ENCODE measurements at regions not wholly inside any gene's neighbourhood (a gene's known extent, or its start where the extent isn't known, plus 50 kb on each side); places are given as distances from the start of the nearest gene placed in this dataset.

DNA sequence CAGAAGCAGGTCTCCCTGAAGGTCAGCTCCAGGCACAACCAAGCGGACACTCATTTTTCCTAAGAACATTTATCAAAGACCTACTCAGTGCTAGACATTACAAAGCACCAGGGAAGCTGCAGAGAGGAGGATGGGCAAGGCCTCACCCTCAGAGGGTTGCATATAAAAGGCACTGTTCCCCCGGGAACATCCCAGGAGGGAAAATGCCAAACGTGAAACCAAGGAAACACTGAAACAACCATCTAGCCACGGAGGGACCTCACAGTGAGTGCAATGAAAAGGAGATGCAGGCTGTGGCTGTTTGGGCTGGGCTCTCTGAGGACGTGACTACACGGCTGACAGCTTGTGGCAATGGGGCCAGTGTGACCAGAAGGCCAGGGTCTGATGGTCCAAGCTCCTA is 117.4 kb upstream of the VASH1 start:
- Histone ChIP-seq H3K27me3 (ENCODE audit: insufficient read depth, low read depth) (peaks cover 92% of the 10 kb centered on the region), H4K20me1 (ENCODE audit: insufficient read depth) (no peaks in the 10 kb centered on the region), H3F3A (ENCODE audit: insufficient read depth, low read depth) (no peaks in the 10 kb centered on the region), H3K9me2 (ENCODE audit: insufficient read depth) (no peaks in the 10 kb centered on the region), H3K4me3 (no peak overlapping the region), H3K27ac (no peak overlapping the region), H3K79me2 (ENCODE audit: low read depth) (no peaks in the 10 kb centered on the region), H2AFZ (no peak overlapping the region), H3K4me2 (no peak overlapping the region), H3K4me1 (replicated peaks; ENCODE audit: insufficient read depth) (no peaks in the 10 kb centered on the region), H3K9me3 (ENCODE audit: insufficient read depth, low read depth) (no peaks in the 10 kb centered on the region), H3K36me3 (ENCODE audit: low read depth) (no peaks in the 10 kb centered on the region)
- no peak for DNase-seq
- BruUV-seq (replicated peaks), result no TSS peak
- TF ChIP-seq EZH2 (IDR thresholded peaks at IDR 0.05; ENCODE audit: low read depth), result no peak
- TF ChIP-seq CTCF (conservative IDR thresholded peaks at IDR 0.05), result no peak
- ChIA-PET POLR2A (ENCODE audit: unreplicated experiment) (no interaction called here), CTCF (no interaction called here)
- intact Hi-C loops (cut with micrococcal nuclease; ENCODE audit: unreplicated experiment), result loop anchor here (10.0 kb wide), 5 partner anchors 259 to 1339 kb away; no protein-coding TSS in a partner anchor

DNA sequence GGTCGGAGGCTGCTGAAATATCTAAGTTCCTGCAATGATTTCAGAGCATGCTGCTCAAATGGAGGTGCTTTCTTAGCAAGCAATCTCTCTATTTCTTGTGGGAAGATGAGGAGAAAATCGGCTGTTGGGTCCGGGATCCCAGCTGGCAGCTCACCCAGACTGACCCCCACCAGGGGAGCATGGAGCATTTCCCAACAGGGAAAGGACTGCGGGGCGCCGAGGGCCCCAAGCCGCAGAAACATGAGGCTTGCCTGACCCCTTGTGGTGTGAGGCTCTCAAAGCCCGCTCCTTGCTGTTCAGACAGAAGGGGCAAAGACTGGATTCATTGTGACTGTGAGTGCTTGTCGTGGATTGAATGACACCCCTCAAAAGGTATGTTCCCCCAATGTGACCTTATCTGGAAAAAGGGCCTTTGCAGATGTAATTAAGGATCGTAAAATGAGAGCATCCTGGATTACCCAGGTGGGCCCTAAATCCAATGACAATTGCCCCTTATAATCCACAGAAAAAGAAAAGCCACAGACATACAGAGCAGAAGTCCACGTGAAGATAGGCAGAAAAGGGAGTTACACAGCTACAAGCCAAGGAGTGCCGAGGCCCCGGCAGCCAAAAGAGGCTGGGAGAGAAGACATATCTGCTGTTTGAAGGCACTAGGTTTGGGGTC is 116.3 kb upstream of the VASH1 start:
- POLR2A ChIA-PET (ENCODE audit: unreplicated experiment), result no interaction called here
- H3K27me3 ChIP-seq (ENCODE audit: insufficient read depth, low read depth), result peaks cover 89% of the 10 kb centered on the region
- CTCF ChIA-PET, result no interaction called here

DNA sequence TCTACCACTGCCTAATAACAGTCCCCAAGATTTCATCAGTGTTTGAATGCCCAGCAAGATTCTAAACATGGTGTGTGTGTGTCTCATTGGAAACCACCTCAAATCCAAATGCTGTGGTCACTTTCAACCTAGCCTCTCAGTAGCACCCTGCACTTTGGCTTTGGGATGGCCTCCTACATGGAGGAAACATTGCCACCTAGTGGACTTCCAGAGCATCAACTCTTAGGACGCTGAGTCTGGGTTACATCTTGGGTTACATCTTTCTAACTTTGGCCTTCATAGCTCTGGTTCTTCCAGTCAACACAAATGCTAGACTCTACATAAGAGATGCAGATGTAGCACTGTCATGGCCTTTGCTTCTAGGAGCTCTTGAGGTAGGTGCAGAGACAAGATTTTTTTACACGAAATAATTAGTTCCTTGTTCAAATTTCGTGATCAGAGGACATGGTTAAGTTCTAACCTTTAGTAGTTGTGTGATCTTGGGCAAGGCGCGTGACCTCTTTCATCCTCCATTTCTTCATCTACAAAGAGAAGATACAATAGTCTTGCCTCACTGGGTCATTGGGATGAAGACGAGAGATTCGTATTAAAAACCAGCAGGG is 113.5 kb upstream of the VASH1 start:
- Histone ChIP-seq H4K20me1 (ENCODE audit: insufficient read depth) (no peaks in the 10 kb centered on the region), H3K9me2 (ENCODE audit: insufficient read depth) (no peaks in the 10 kb centered on the region), H3K4me2 (no peak overlapping the region), H3K36me3 (ENCODE audit: low read depth) (no peaks in the 10 kb centered on the region), H3F3A (ENCODE audit: insufficient read depth, low read depth) (no peaks in the 10 kb centered on the region), H3K79me2 (ENCODE audit: low read depth) (no peaks in the 10 kb centered on the region), H3K9me3 (ENCODE audit: insufficient read depth, low read depth) (no peaks in the 10 kb centered on the region), H3K4me1 (replicated peaks; ENCODE audit: insufficient read depth) (no peaks in the 10 kb centered on the region), H3K27ac (no peak overlapping the region), H3K4me3 (no peak overlapping the region), H2AFZ (no peak overlapping the region), H3K27me3 (ENCODE audit: insufficient read depth, low read depth) (peaks cover 89% of the 10 kb centered on the region)
- intact Hi-C loops (cut with micrococcal nuclease; ENCODE audit: unreplicated experiment), result loop anchor here (1.0 to 10.0 kb wide), 8 partner anchors 263 to 1343 kb away; partner anchors contain the start of genes FLVCR2 and IFT43
- DNase-seq, result peak; percentile 47 to 52
- no peak for TF ChIP-seq EZH2 (IDR thresholded peaks at IDR 0.05; ENCODE audit: low read depth)
- peak; percentile 95 for TF ChIP-seq CTCF (conservative IDR thresholded peaks at IDR 0.05)
- no TSS peak for BruUV-seq (replicated peaks)
- ChIA-PET POLR2A (ENCODE audit: unreplicated experiment) (no interaction called here), CTCF (interaction anchor here (0.5 to 1.3 kb wide), 6 partner anchors 164 to 1113 kb away, joined by 3 to 9 read pairs (median 4); no protein-coding TSS in a partner anchor)

More for the DNA sequence above, 116.3 kb upstream of the VASH1 start:
- no peaks in the 10 kb centered on the region for H3K4me1 ChIP-seq (replicated peaks; ENCODE audit: insufficient read depth)
- H3K4me2 ChIP-seq, result no peak overlapping the region
- H3K4me3 ChIP-seq, result no peak overlapping the region
- no peaks in the 10 kb centered on the region for H3K9me3 ChIP-seq (ENCODE audit: insufficient read depth, low read depth)
- intact Hi-C loops (cut with micrococcal nuclease; ENCODE audit: unreplicated experiment), result loop anchor here (5.0 to 10.0 kb wide), 7 partner anchors 260 to 1340 kb away; partner anchors contain the start of genes FLVCR2 and IFT43
- H2AFZ ChIP-seq, result no peak overlapping the region
- no peaks in the 10 kb centered on the region for H3K36me3 ChIP-seq (ENCODE audit: low read depth)
- no peak overlapping the region for H3K27ac ChIP-seq
- no peaks in the 10 kb centered on the region for H3K9me2 ChIP-seq (ENCODE audit: insufficient read depth)
- no peaks in the 10 kb centered on the region for H3F3A ChIP-seq (ENCODE audit: insufficient read depth, low read depth)
- no peaks in the 10 kb centered on the region for H4K20me1 ChIP-seq (ENCODE audit: insufficient read depth)
- no peaks in the 10 kb centered on the region for H3K79me2 ChIP-seq (ENCODE audit: low read depth)
- no TSS peak for BruUV-seq (replicated peaks)
- TF ChIP-seq CTCF (conservative IDR thresholded peaks at IDR 0.05) (peak; percentile 79), EZH2 (IDR thresholded peaks at IDR 0.05; ENCODE audit: low read depth) (no peak)
- peak in 1 of 2 experiments; percentile 52 for DNase-seq

All from PC-9 (cell line).